ENCODE measurements at regions not wholly inside any gene's neighbourhood (a gene's known extent, or its start where the extent isn't known, plus 50 kb on each side); places are given as distances from the start of the nearest gene placed in this dataset.

GRCh38 chr5:152487130-152487529, 82.1 kb upstream of the NMUR2 start:
- no peak for TF ChIP-seq CTCF (IDR thresholded peaks at IDR 0.05)
- no peak for TF ChIP-seq POLR2A (IDR thresholded peaks at IDR 0.05)

All from upper lobe of left lung (tissue), 4 donors.